H9 (cell line): ENCODE measurements at regions not wholly inside any gene's neighbourhood (a gene's known extent, or its start where the extent isn't known, plus 50 kb on each side); places are given as distances from the start of the nearest gene placed in this dataset.

Source experiments
- DNase-seq: peaks from one replicate; pipeline ENCODE4 v3.0.0-alpha.2; 2017
- H2AFZ ChIP-seq: one replicate; pipeline ENCODE4 v1.6.1; 2013; ENCODE audit warnings: mild to moderate bottlenecking, low read length, control low read depth, moderate library complexity
- H2AK5ac ChIP-seq: 2 replicates; pipeline ENCODE4 v1.6.1; 2013; ENCODE audit warnings: low read length, control low read depth, mixed read lengths; ENCODE audit not compliant: insufficient read length
- H2BK120ac ChIP-seq: one replicate; pipeline ENCODE4 v1.6.1; 2013; ENCODE audit warnings: low read depth, mild to moderate bottlenecking, low read length, control low read depth, inconsistent platforms; ENCODE audit not compliant: poor library complexity, severe bottlenecking
- H2BK12ac ChIP-seq: 2 replicates; pipeline ENCODE4 v1.6.1; 2013; ENCODE audit warnings: low read length, control low read depth, mixed read lengths, low read depth; ENCODE audit not compliant: insufficient read length
- H2BK15ac ChIP-seq: 2 replicates; pipeline ENCODE4 v1.6.1; 2013; ENCODE audit warnings: low read depth, low read length, control low read depth
- H2BK20ac ChIP-seq: one replicate; pipeline ENCODE4 v1.6.1; 2013; ENCODE audit warnings: low read depth, mild to moderate bottlenecking, low read length, control low read depth, inconsistent platforms; ENCODE audit not compliant: poor library complexity, severe bottlenecking
- H2BK5ac ChIP-seq: 2 replicates; pipeline ENCODE4 v1.6.1; 2013; ENCODE audit warnings: low read length, control low read depth, mixed read lengths; ENCODE audit not compliant: insufficient read length
- H3K14ac ChIP-seq: 2 replicates; pipeline ENCODE4 v1.6.1; 2013; ENCODE audit warnings: low read length, control low read depth; ENCODE audit not compliant: insufficient read depth
- H3K18ac ChIP-seq: 2 replicates; pipeline ENCODE4 v1.6.1; 2013; ENCODE audit warnings: low read depth, mild to moderate bottlenecking, mixed read lengths, low read length, control low read depth; ENCODE audit not compliant: insufficient read length
- H3K23ac ChIP-seq: 2 replicates; pipeline ENCODE4 v1.6.1; 2013; ENCODE audit warnings: low read length, control low read depth, mixed read lengths, low read depth; ENCODE audit not compliant: insufficient read length
- H3K23me2 ChIP-seq: 2 replicates; pipeline ENCODE4 v1.6.1; 2013; ENCODE audit warnings: low read depth, mild to moderate bottlenecking, mixed read lengths, low read length, control low read depth; ENCODE audit not compliant: insufficient read length, poor library complexity, severe bottlenecking
- H3K27ac ChIP-seq: 2 replicates; pipeline ENCODE4 v1.5.1; 2013; ENCODE audit warnings: low read length, control low read depth, mixed read lengths, low read depth; ENCODE audit not compliant: insufficient read length
- H3K27me3 ChIP-seq: 2 replicates; pipeline ENCODE4 v1.6.1; 2013; ENCODE audit warnings: low read length, control low read depth, inconsistent platforms; ENCODE audit not compliant: insufficient read depth
- H3K4ac ChIP-seq: 2 replicates; pipeline ENCODE4 v1.6.1; 2013; ENCODE audit warnings: low read depth, mild to moderate bottlenecking, control low read depth, inconsistent platforms, low read length, moderate library complexity
- H3K4me1 ChIP-seq: 2 replicates; pipeline ENCODE4 v1.6.1; 2013; ENCODE audit warnings: low read length, control low read depth, inconsistent platforms; ENCODE audit not compliant: insufficient read depth
- H3K4me2 ChIP-seq: 2 replicates; pipeline ENCODE4 v1.6.1; 2013; ENCODE audit warnings: low read length, control low read depth, mixed read lengths; ENCODE audit not compliant: insufficient read length, insufficient read depth
- H3K56ac ChIP-seq: 2 replicates; pipeline ENCODE4 v1.6.1; 2013; ENCODE audit warnings: low read depth, mild to moderate bottlenecking, mixed read lengths, low read length, control low read depth; ENCODE audit not compliant: insufficient read length
- H3K79me1 ChIP-seq: 2 replicates; pipeline ENCODE4 v1.6.1; 2013; ENCODE audit warnings: low read depth, mild to moderate bottlenecking, moderate library complexity, low read length, control low read depth, inconsistent platforms; ENCODE audit not compliant: insufficient read depth, poor library complexity, severe bottlenecking
- H3K79me2 ChIP-seq: 2 replicates; pipeline ENCODE4 v1.6.1; 2013; ENCODE audit warnings: low read length, control low read depth, inconsistent platforms; ENCODE audit not compliant: insufficient read depth
- H3K9ac ChIP-seq: 2 replicates; pipeline ENCODE4 v1.6.1; 2013; ENCODE audit warnings: low read length, control low read depth, mixed read lengths; ENCODE audit not compliant: insufficient read length; ENCODE audit errors: extremely low read depth
- H3K9me3 ChIP-seq: one replicate; pipeline ENCODE4 v1.6.1; 2013; ENCODE audit warnings: low read depth, low read length, inconsistent platforms; ENCODE audit not compliant: control insufficient read depth
- H3T11ph ChIP-seq: one replicate; pipeline ENCODE4 v1.6.1; 2013; ENCODE audit warnings: mild to moderate bottlenecking, low read length, control low read depth, inconsistent platforms
- H4K20me1 ChIP-seq: one replicate; pipeline ENCODE4 v1.6.1; 2013; ENCODE audit not compliant: control insufficient read depth, insufficient read length, insufficient read depth
- H4K5ac ChIP-seq: 2 replicates; pipeline ENCODE4 v1.6.1; 2013; ENCODE audit warnings: low read depth, mild to moderate bottlenecking, mixed read lengths, low read length, control low read depth; ENCODE audit not compliant: insufficient read length
- H4K8ac ChIP-seq: replicated peaks from 2 replicates; pipeline ENCODE4 v1.6.1; 2013; ENCODE audit warnings: low read length, control low read depth, mixed read lengths, low read depth; ENCODE audit not compliant: insufficient read length
- H4K91ac ChIP-seq: 2 replicates; pipeline ENCODE4 v1.6.1; 2013; ENCODE audit warnings: low read depth, mild to moderate bottlenecking, moderate library complexity, mixed read lengths, low read length, control low read depth; ENCODE audit not compliant: insufficient read length
- H3K27ac Mint-ChIP-seq, 3 experiments: 2 replicates in 2 of 3; 3 replicates in 1 of 3; pipeline ENCODE4 v1.8.0; 2020 to 2021; ENCODE audit warnings: mixed read lengths in 3 of 3, mild to moderate bottlenecking in 1 of 3, moderate library complexity in 1 of 3
- H3K27me3 Mint-ChIP-seq: 2 replicates; pipeline ENCODE4 v1.8.0; 2021; ENCODE audit warnings: low read depth, mild to moderate bottlenecking, moderate library complexity, mixed read lengths
- H3K36me3 Mint-ChIP-seq, 3 experiments: 2 replicates in 2 of 3; 3 replicates in 1 of 3; pipeline ENCODE4 v1.8.0; 2020 to 2021; ENCODE audit warnings: low read depth in 3 of 3, mixed read lengths in 3 of 3; ENCODE audit not compliant: insufficient read depth in 1 of 3
- H3K4me1 Mint-ChIP-seq, 2 experiments: 2 replicates each; pipeline ENCODE4 v1.8.0; 2020; ENCODE audit warnings: mixed read lengths in 2 of 2
- H3K4me3 Mint-ChIP-seq, 2 experiments: 2 replicates in 1 of 2; 3 replicates in 1 of 2; pipeline ENCODE4 v1.8.0; 2020 to 2021; ENCODE audit warnings: mild to moderate bottlenecking in 2 of 2, mixed read lengths in 2 of 2, moderate library complexity in 1 of 2
- H3K9me3 Mint-ChIP-seq, 2 experiments: 2 replicates in 1 of 2; 3 replicates in 1 of 2; pipeline ENCODE4 v1.8.0; 2020; ENCODE audit warnings: mild to moderate bottlenecking in 2 of 2, mixed read lengths in 2 of 2, moderate library complexity in 1 of 2
- CTCF ChIP-seq: fragments of 200-600 bp; sonication (generic); conservative IDR thresholded peaks from 3 replicates; pipeline ENCODE4 v1.8.0; 2021; ENCODE audit warnings: antibody characterized with exemption, mild to moderate bottlenecking
- WGBS: extraction: QIAGEN DNeasy Blood & Tissue Kit; methylation state at CpG from one replicate; pipeline ENCODE4 v1.1.7; 2013; ENCODE audit warnings: missing lambda C conversion rate, low lambda C conversion rate, mixed read lengths; ENCODE audit not compliant: insufficient read length; ENCODE audit errors: extremely low coverage; 5-methylcytosine and 5-hydroxymethylcytosine counted together

- H3K4me2 ChIP-seq: no peak overlapping the region
- H3K4me1 ChIP-seq: no peaks in the 10 kb centered on the region; the same call in 1 of the 2 replicates
- no peak overlapping the region for H4K8ac ChIP-seq
- no peak overlapping the region for H2BK5ac ChIP-seq
- H3K14ac ChIP-seq: no peak overlapping the region
- H3K36me3 Mint-ChIP-seq: no peaks in the 10 kb centered on the region
- H3K23me2 ChIP-seq: no peaks in the 10 kb centered on the region
- no peak overlapping the region for H2BK20ac ChIP-seq
- H3K23ac ChIP-seq: no peak overlapping the region
- no peak overlapping the region for H4K5ac ChIP-seq
- no peak for DNase-seq
- H3K27me3 ChIP-seq: no peaks in the 10 kb centered on the region
- no peak overlapping the region for H2AFZ ChIP-seq
- no peak overlapping the region for H3K18ac ChIP-seq
- no peak overlapping the region for H3K27ac ChIP-seq
- no peaks in the 10 kb centered on the region for H3K79me1 ChIP-seq
- WGBS: no CpG with 5 or more reads among the region's 6 CpGs
- peak; percentile 91 for TF ChIP-seq CTCF
- H3T11ph ChIP-seq: no peak overlapping the region
- no peak overlapping the region for H2BK15ac ChIP-seq
- no peak overlapping the region for H3K4ac ChIP-seq
- H3K4me1 Mint-ChIP-seq: peaks cover 15 to 16% of the 10 kb centered on the region in 2 experiments
- H3K27me3 Mint-ChIP-seq: no peaks in the 10 kb centered on the region
- no peak overlapping the region for H3K56ac ChIP-seq
- H2AK5ac ChIP-seq: no peak overlapping the region
- no peaks in the 10 kb centered on the region for H3K9me3 ChIP-seq
- H3K9ac ChIP-seq: no peak overlapping the region
- H3K79me2 ChIP-seq: no peaks in the 10 kb centered on the region
- H4K20me1 ChIP-seq: no peaks in the 10 kb centered on the region
- H2BK120ac ChIP-seq: no peak overlapping the region
- H3K9me3 Mint-ChIP-seq: no peaks in the 10 kb centered on the region
- no peak overlapping the region for H2BK12ac ChIP-seq
- no peak overlapping the region for H3K27ac Mint-ChIP-seq
- no peak overlapping the region for H3K4me3 Mint-ChIP-seq
- no peak overlapping the region for H4K91ac ChIP-seq
Measured at GRCh38 chr7:16071246-16071857, 350.0 kb downstream of the CRPPA start.
